ENCODE measurements at regions not wholly inside any gene's neighbourhood (a gene's known extent, or its start where the extent isn't known, plus 50 kb on each side); places are given as distances from the start of the nearest gene placed in this dataset.

- H3K4me3 ChIP-seq (ENCODE audit: low read depth, low read length, poor library complexity, severe bottlenecking) = no peak overlapping the region
- no TSS peak for BruUV-seq (replicated peaks)
- no peak for TF ChIP-seq EZH2phosphoT487 (IDR thresholded peaks at IDR 0.05; ENCODE audit: borderline replicate concordance, low read depth, low read length)
- peak; percentile 53; the same call in 1 of the 2 replicates for TF ChIP-seq CTCF (conservative IDR thresholded peaks at IDR 0.05; ENCODE audit: low read length)
- CTCF ChIA-PET (ENCODE audit: unreplicated experiment) = no interaction called here
- H3K4me2 ChIP-seq (ENCODE audit: low read length) = no peak overlapping the region
- no peaks in the 10 kb centered on the region for H4K20me1 ChIP-seq (ENCODE audit: insufficient read depth, low read length)
- H3K79me2 ChIP-seq (ENCODE audit: insufficient read depth, low read depth, low read length) = no peaks in the 10 kb centered on the region
- POLR2A ChIA-PET = interaction anchor here (0.6 to 1.3 kb wide), 2 partner anchors 28 to 174 kb away, joined by 3 read pairs; no protein-coding TSS in a partner anchor
- H2AFZ ChIP-seq (ENCODE audit: low read length) = no peak overlapping the region
- intact Hi-C loops (cut with micrococcal nuclease; ENCODE audit: unreplicated experiment) = no loop called here
- no peaks in the 10 kb centered on the region for H3K36me3 ChIP-seq (ENCODE audit: insufficient read depth, low read length)
- no peaks in the 10 kb centered on the region for H3K4me1 ChIP-seq (ENCODE audit: insufficient read depth, low read length, poor library complexity, severe bottlenecking)
- H3K27ac ChIP-seq (ENCODE audit: low read depth, low read length, poor library complexity, severe bottlenecking) = no peak overlapping the region
- no peaks in the 10 kb centered on the region for H3K9me2 ChIP-seq (ENCODE audit: insufficient read depth, low read length)
- 0 out of 2 replicates have a peak, but pooled peaks cover 6% of the 10 kb centered on the region for H3K9me3 ChIP-seq (ENCODE audit: low read length)
- no peak for DNase-seq (ENCODE audit: low spot score)
Measured at GRCh38 chr16:73743665-73744496, 552.7 kb upstream of the PSMD7 start.

GRCh38 chr16:73739049-73739769, 557.4 kb upstream of the PSMD7 start:
- CTCF ChIA-PET (ENCODE audit: unreplicated experiment) = no interaction called here
- Histone ChIP-seq H4K20me1 (ENCODE audit: insufficient read depth, low read length) (no peaks in the 10 kb centered on the region), H3K4me3 (ENCODE audit: low read depth, low read length, poor library complexity, severe bottlenecking) (no peak overlapping the region), H3K9me3 (ENCODE audit: low read length) (no peaks in the 10 kb centered on the region), H2AFZ (ENCODE audit: low read length) (no peak overlapping the region), H3K79me2 (ENCODE audit: insufficient read depth, low read depth, low read length) (no peaks in the 10 kb centered on the region), H3K4me1 (ENCODE audit: insufficient read depth, low read length, poor library complexity, severe bottlenecking) (no peaks in the 10 kb centered on the region), H3K36me3 (ENCODE audit: insufficient read depth, low read length) (no peaks in the 10 kb centered on the region), H3K4me2 (ENCODE audit: low read length) (no peak overlapping the region), H3K27ac (ENCODE audit: low read depth, low read length, poor library complexity, severe bottlenecking) (no peak overlapping the region), H3K9me2 (ENCODE audit: insufficient read depth, low read length) (no peaks in the 10 kb centered on the region)
- POLR2A ChIA-PET = no interaction called here
- intact Hi-C loops (cut with micrococcal nuclease; ENCODE audit: unreplicated experiment) = no loop called here
- no peak for DNase-seq (ENCODE audit: low spot score)
- BruUV-seq (replicated peaks) = no TSS peak
- TF ChIP-seq CTCF (conservative IDR thresholded peaks at IDR 0.05; ENCODE audit: low read length) = no peak

GRCh38 chr16:73738266-73738665, 558.3 kb upstream of the PSMD7 start:
- no peaks in the 10 kb centered on the region for H3K9me2 ChIP-seq (ENCODE audit: insufficient read depth, low read length)
- no peaks in the 10 kb centered on the region for H3K4me1 ChIP-seq (ENCODE audit: insufficient read depth, low read length, poor library complexity, severe bottlenecking)
- H3K27ac ChIP-seq (ENCODE audit: low read depth, low read length, poor library complexity, severe bottlenecking) = no peak overlapping the region
- no peaks in the 10 kb centered on the region for H3K9me3 ChIP-seq (ENCODE audit: low read length)
- no peak overlapping the region for H3K4me3 ChIP-seq (ENCODE audit: low read depth, low read length, poor library complexity, severe bottlenecking)
- no peaks in the 10 kb centered on the region for H3K79me2 ChIP-seq (ENCODE audit: insufficient read depth, low read depth, low read length)
- BruUV-seq (replicated peaks) = no TSS peak
- DNase-seq (ENCODE audit: low spot score) = no peak
- ChIA-PET POLR2A (no interaction called here), CTCF (ENCODE audit: unreplicated experiment) (no interaction called here)
- H3K36me3 ChIP-seq (ENCODE audit: insufficient read depth, low read length) = no peaks in the 10 kb centered on the region
- intact Hi-C loops (cut with micrococcal nuclease; ENCODE audit: unreplicated experiment) = no loop called here
- no peaks in the 10 kb centered on the region for H4K20me1 ChIP-seq (ENCODE audit: insufficient read depth, low read length)
- H2AFZ ChIP-seq (ENCODE audit: low read length) = no peak overlapping the region
- H3K4me2 ChIP-seq (ENCODE audit: low read length) = no peak overlapping the region
- TF ChIP-seq EZH2phosphoT487 (IDR thresholded peaks at IDR 0.05; ENCODE audit: borderline replicate concordance, low read depth, low read length) (no peak), CTCF (conservative IDR thresholded peaks at IDR 0.05; ENCODE audit: low read length) (no peak)

Data from OCI-LY7 (cell line).